Colonic mucosa (tissue), 4 donors: ENCODE measurements at regions not wholly inside any gene's neighbourhood (a gene's known extent, or its start where the extent isn't known, plus 50 kb on each side); places are given as distances from the start of the nearest gene placed in this dataset.

Experiments used
- DNase-seq: peaks from one replicate; pipeline ENCODE4 v3.0.0-alpha.2; 2020
- H3K27ac ChIP-seq: fragments of 200-600 bp; one replicate; pipeline ENCODE4 v1.8.0; 2021
- H3K27me3 ChIP-seq: fragments of 200-600 bp; one replicate; pipeline ENCODE4 v1.8.0; 2021
- H3K36me3 ChIP-seq: fragments of 200-600 bp; one replicate; pipeline ENCODE4 v1.8.0; 2021
- H3K4me1 ChIP-seq: fragments of 200-600 bp; one replicate; pipeline ENCODE4 v1.8.0; 2021; ENCODE audit warnings: mild to moderate bottlenecking
- H3K4me3 ChIP-seq: fragments of 200-600 bp; one replicate; pipeline ENCODE4 v1.8.0; 2021
- H3K9ac ChIP-seq, 2 donors: one replicate each; pipeline ENCODE4 v1.7.0; 2013; ENCODE audit warnings: control low read depth in 2 of 2, low read depth in 2 of 2, low read length in 2 of 2
- H3K9me3 ChIP-seq: fragments of 200-600 bp; one replicate; pipeline ENCODE4 v1.8.0; 2021
- CTCF ChIP-seq: fragments of 200-600 bp; IDR thresholded peaks from one replicate; pipeline ENCODE4 v1.8.0; 2022; ENCODE audit warnings: antibody characterized with exemption, mild to moderate bottlenecking
- intact Hi-C: fragments of 100-400 bp; cut with DNase I; formaldehyde crosslinking; loops from one replicate; pipeline ENCODE4 v1.14.1; 2022
- donor health status: healthy.
- donor health status: DM: no; HTN: no; CAD: no.
- donor health status: DM: no; HTN: no; CAD: no.

GRCh38 chr1:229098903-229099578, 171.9 kb upstream of the RAB4A start:
- TF ChIP-seq CTCF, result no peak
- Histone ChIP-seq H3K36me3 (no peaks in the 10 kb centered on the region), H3K9me3 (no peaks in the 10 kb centered on the region), H3K9ac (no peak overlapping the region), H3K27ac (no peak overlapping the region), H3K4me3 (no peak overlapping the region), H3K27me3 (no peaks in the 10 kb centered on the region), H3K4me1 (peaks cover under 1% of the 10 kb centered on the region)
- no peak for DNase-seq
- intact Hi-C loops, result no loop called here

- intact Hi-C loops, result no loop called here
- Histone ChIP-seq H3K9me3 (no peaks in the 10 kb centered on the region), H3K4me3 (no peak overlapping the region), H3K36me3 (no peaks in the 10 kb centered on the region), H3K4me1 (no peaks in the 10 kb centered on the region), H3K9ac (no peak overlapping the region), H3K27ac (no peak overlapping the region), H3K27me3 (no peaks in the 10 kb centered on the region)
- DNase-seq, result no peak
- no peak for TF ChIP-seq CTCF
Observed at GRCh38 chr1:229101011-229101871, 169.7 kb upstream of the RAB4A start.

DNA sequence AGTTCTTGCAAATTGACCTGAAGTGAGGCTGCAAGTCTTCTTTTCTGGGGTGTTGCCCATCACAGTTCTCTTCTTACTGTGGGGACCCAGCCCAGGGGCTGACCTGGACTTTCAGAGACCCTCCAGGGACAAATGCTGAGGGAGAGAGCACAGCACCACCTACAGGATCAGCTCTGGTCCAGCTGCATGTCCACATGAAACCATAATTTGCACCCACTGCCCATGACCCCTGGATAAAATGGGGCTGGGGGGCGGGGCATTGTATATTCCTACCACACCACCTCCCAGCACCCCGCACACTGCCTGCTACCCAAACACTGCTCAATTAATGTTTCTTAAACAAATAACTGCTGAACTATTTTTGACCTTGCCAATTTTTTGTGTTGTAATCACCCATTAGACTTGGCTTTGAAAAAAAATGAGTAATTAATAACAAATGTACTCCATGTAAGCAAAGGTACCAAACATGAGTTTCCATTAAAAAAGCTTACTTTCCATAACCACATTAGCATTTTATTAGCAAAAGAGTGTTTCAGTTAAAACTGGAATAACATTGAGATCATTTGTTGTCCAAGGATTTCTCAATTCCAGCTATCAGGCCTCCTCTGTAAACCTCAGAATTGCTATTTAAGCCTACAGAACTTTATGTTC, 168.0 kb upstream of the RAB4A start:
- H3K27ac ChIP-seq, result no peak overlapping the region

GRCh38 chr1:229104654-229105053, 166.3 kb upstream of the RAB4A start:
- no peak overlapping the region for H3K27ac ChIP-seq
- no peaks in the 10 kb centered on the region for H3K4me1 ChIP-seq
- DNase-seq, result no peak
- no peaks in the 10 kb centered on the region for H3K36me3 ChIP-seq
- H3K9ac ChIP-seq, result no peak overlapping the region
- no peaks in the 10 kb centered on the region for H3K27me3 ChIP-seq
- no peak for TF ChIP-seq CTCF
- H3K4me3 ChIP-seq, result no peak overlapping the region
- H3K9me3 ChIP-seq, result no peaks in the 10 kb centered on the region
- intact Hi-C loops, result no loop called here

More for the DNA sequence above, 168.0 kb upstream of the RAB4A start:
- Histone ChIP-seq H3K4me3 (no peak overlapping the region), H3K4me1 (no peaks in the 10 kb centered on the region), H3K27me3 (no peaks in the 10 kb centered on the region), H3K9me3 (no peaks in the 10 kb centered on the region), H3K9ac (no peak overlapping the region), H3K36me3 (no peaks in the 10 kb centered on the region)
- intact Hi-C loops, result no loop called here
- DNase-seq, result no peak
- TF ChIP-seq CTCF, result no peak

GRCh38 chr1:229105109-229105508, 165.8 kb upstream of the RAB4A start:
- intact Hi-C loops, result no loop called here
- no peak for TF ChIP-seq CTCF
- Histone ChIP-seq H3K9me3 (no peaks in the 10 kb centered on the region), H3K27ac (no peak overlapping the region), H3K27me3 (no peaks in the 10 kb centered on the region), H3K4me1 (no peaks in the 10 kb centered on the region), H3K36me3 (no peaks in the 10 kb centered on the region), H3K9ac (no peak overlapping the region), H3K4me3 (no peak overlapping the region)
- DNase-seq, result no peak
